OCI-LY7 (cell line): ENCODE measurements at regions not wholly inside any gene's neighbourhood (a gene's known extent, or its start where the extent isn't known, plus 50 kb on each side); places are given as distances from the start of the nearest gene placed in this dataset.

ENCODE experiments used
- BruUV-seq: library from RNA; stranded (reverse); fragments of 400-500 nt; replicated peaks from 2 replicates; lab custom pipeline; 2021; lab: Mats Ljungman, UMichigan
- CTCF ChIA-PET: fragments of 300-600 bp; sonication (Branson Sonifier 250); formaldehyde crosslinking; loops from one replicate; lab custom pipeline; 2022; ENCODE audit warnings: antibody characterized with exemption; ENCODE audit not compliant: unreplicated experiment; lab: Charles Lee
- POLR2A ChIA-PET: fragments of 300-600 bp; sonication (Branson Sonifier 250); formaldehyde crosslinking; loops from one replicate; lab custom pipeline; 2022; ENCODE audit warnings: antibody characterized with exemption; lab: Charles Lee
- DNase-seq: peaks from one replicate; pipeline ENCODE4 v3.0.0-alpha.2; 2015; ENCODE audit warnings: low spot score
- H2AFZ ChIP-seq: fragments of 200-600 bp; sonication (generic), shearing (Covaris generic); 2 replicates; pipeline ENCODE4 v1.6.1; 2014; ENCODE audit warnings: mild to moderate bottlenecking, antibody characterized with exemption, low read length, moderate library complexity
- H3K27ac ChIP-seq: fragments of 200-600 bp; sonication (generic); 2 replicates; pipeline ENCODE4 v1.5.1; 2014; ENCODE audit warnings: mixed run types, low read depth, mild to moderate bottlenecking, moderate library complexity, low read length, inconsistent platforms; ENCODE audit not compliant: poor library complexity, severe bottlenecking
- H3K36me3 ChIP-seq: fragments of 200-600 bp; sonication (generic); 2 replicates; pipeline ENCODE4 v1.6.1; 2014; ENCODE audit warnings: mild to moderate bottlenecking, antibody characterized with exemption, low read length, moderate library complexity, mixed read lengths; ENCODE audit not compliant: insufficient read depth
- H3K4me1 ChIP-seq: fragments of 200-600 bp; sonication (generic); 2 replicates; pipeline ENCODE4 v1.5.1; 2014; ENCODE audit warnings: mild to moderate bottlenecking, low read length; ENCODE audit not compliant: insufficient read depth, poor library complexity, severe bottlenecking
- H3K4me2 ChIP-seq: fragments of 200-600 bp; sonication (generic); 2 replicates; pipeline ENCODE4 v1.6.1; 2014; ENCODE audit warnings: mild to moderate bottlenecking, low read length
- H3K4me3 ChIP-seq: fragments of 200-600 bp; sonication (generic); 2 replicates; pipeline ENCODE4 v1.5.1; 2014; ENCODE audit warnings: mild to moderate bottlenecking, low read depth, low read length; ENCODE audit not compliant: poor library complexity, severe bottlenecking
- H3K79me2 ChIP-seq: fragments of 200-600 bp; sonication (generic); 2 replicates; pipeline ENCODE4 v1.6.1; 2016; ENCODE audit warnings: low read depth, mild to moderate bottlenecking, low read length, moderate library complexity, mixed read lengths; ENCODE audit not compliant: insufficient read depth
- H3K9me2 ChIP-seq: fragments of 200-600 bp; sonication (generic); 2 replicates; pipeline ENCODE4 v1.6.1; 2016; ENCODE audit warnings: mild to moderate bottlenecking, low read length, mixed read lengths; ENCODE audit not compliant: insufficient read depth
- H3K9me3 ChIP-seq: fragments of 200-600 bp; sonication (generic); 2 replicates; pipeline ENCODE4 v1.6.1; 2014; ENCODE audit warnings: mild to moderate bottlenecking, mixed run types, low read length, mixed read lengths
- H4K20me1 ChIP-seq: fragments of 200-600 bp; sonication (generic); 2 replicates; pipeline ENCODE4 v1.6.1; 2014; ENCODE audit warnings: mild to moderate bottlenecking, antibody characterized with exemption, low read length, moderate library complexity, mixed read lengths; ENCODE audit not compliant: insufficient read depth
- CTCF ChIP-seq: fragments of 200-600 bp; sonication (generic); conservative IDR thresholded peaks from 2 replicates; pipeline ENCODE4 v1.5.1; 2014; ENCODE audit warnings: mild to moderate bottlenecking, antibody characterized with exemption, low read length, moderate library complexity, mixed read lengths
- EZH2phosphoT487 ChIP-seq: fragments of 200-600 bp; sonication (generic); IDR thresholded peaks from 2 replicates; pipeline ENCODE4 v1.6.1; 2018; ENCODE audit warnings: low read depth, borderline replicate concordance, mild to moderate bottlenecking, mixed run types, antibody characterized with exemption, low read length, moderate library complexity, mixed read lengths
- intact Hi-C: fragments of 100-400 bp; cut with micrococcal nuclease; formaldehyde crosslinking; loops from one replicate; pipeline ENCODE4 v1.10.0; 2022; ENCODE audit not compliant: unreplicated experiment

GRCh38 chr12:76964784-76965571, 86.2 kb upstream of the CSRP2 start:
- Histone ChIP-seq H3K4me1 (no peaks in the 10 kb centered on the region), H3K4me3 (no peak overlapping the region), H3K36me3 (no peaks in the 10 kb centered on the region), H3K79me2 (no peaks in the 10 kb centered on the region), H3K9me2 (no peaks in the 10 kb centered on the region), H4K20me1 (no peaks in the 10 kb centered on the region), H3K27ac (no peak overlapping the region), H3K4me2 (no peak overlapping the region), H2AFZ (no peak overlapping the region), H3K9me3 (no peaks in the 10 kb centered on the region)
- DNase-seq = no peak
- BruUV-seq = no TSS peak
- TF ChIP-seq EZH2phosphoT487 (no peak), CTCF (no peak)
- ChIA-PET POLR2A (interaction anchor here (0.6 kb wide), 2 partner anchors 11 to 1050 kb away, joined by 3 to 6 read pairs; no protein-coding TSS in a partner anchor), CTCF (no interaction called here)
- intact Hi-C loops = no loop called here

- no peaks in the 10 kb centered on the region for H3K79me2 ChIP-seq
- H3K36me3 ChIP-seq = no peaks in the 10 kb centered on the region
- no peak overlapping the region for H3K27ac ChIP-seq
- no TSS peak for BruUV-seq
- no peaks in the 10 kb centered on the region for H3K9me3 ChIP-seq
- H3K4me2 ChIP-seq = no peak overlapping the region
- no peak for TF ChIP-seq CTCF
- TF ChIP-seq EZH2phosphoT487 = no peak
- H2AFZ ChIP-seq = no peak overlapping the region
- no peak overlapping the region for H3K4me3 ChIP-seq
- POLR2A ChIA-PET = no interaction called here
- no peaks in the 10 kb centered on the region for H3K4me1 ChIP-seq
- no peaks in the 10 kb centered on the region for H3K9me2 ChIP-seq
- no peak for DNase-seq
- no peaks in the 10 kb centered on the region for H4K20me1 ChIP-seq
- intact Hi-C loops = no loop called here
- CTCF ChIA-PET = no interaction called here
These were observed 83.3 kb upstream of the CSRP2 start for GRCh38 chr12:76962099-76962498.

- Histone ChIP-seq H4K20me1 (no peaks in the 10 kb centered on the region), H3K9me2 (no peaks in the 10 kb centered on the region), H3K4me3 (no peak overlapping the region), H3K9me3 (no peaks in the 10 kb centered on the region), H3K79me2 (no peaks in the 10 kb centered on the region), H3K4me1 (no peaks in the 10 kb centered on the region), H3K4me2 (no peak overlapping the region), H2AFZ (no peak overlapping the region), H3K27ac (no peak overlapping the region), H3K36me3 (no peaks in the 10 kb centered on the region)
- no peak for DNase-seq
- TF ChIP-seq CTCF (no peak), EZH2phosphoT487 (no peak)
- intact Hi-C loops = no loop called here
- POLR2A ChIA-PET = interaction anchor here (0.6 kb wide), 1 partner anchor 22 kb away, joined by 3 read pairs; no protein-coding TSS in a partner anchor
- no TSS peak for BruUV-seq
- CTCF ChIA-PET = no interaction called here
These were observed 78.5 kb upstream of the CSRP2 start for GRCh38 chr12:76957301-76957700.
